MM.1S (cell line): ENCODE measurements at regions not wholly inside any gene's neighbourhood (a gene's known extent, or its start where the extent isn't known, plus 50 kb on each side); places are given as distances from the start of the nearest gene placed in this dataset.

Experiments
- DNase-seq: peaks from one replicate; pipeline ENCODE4 v3.0.0-alpha.2; 2015
- H2AFZ ChIP-seq: fragments of 300-600 bp; sonication (generic); 2 replicates; pipeline ENCODE4 v1.6.0; 2016; ENCODE audit warnings: antibody characterized with exemption, low read length
- H3F3A ChIP-seq: fragments of 300-600 bp; sonication (generic); 2 replicates; pipeline ENCODE4 v1.6.1; 2016; ENCODE audit warnings: mild to moderate bottlenecking, antibody characterized with exemption, low read length, moderate library complexity, mixed read lengths; ENCODE audit not compliant: insufficient read depth
- H3K27ac ChIP-seq: fragments of 300-600 bp; sonication (generic); 2 replicates; pipeline ENCODE4 v1.5.1; 2016; ENCODE audit warnings: mild to moderate bottlenecking, low read length
- H3K27me3 ChIP-seq: fragments of 300-600 bp; sonication (generic); replicated peaks from 2 replicates; pipeline ENCODE4 v1.6.0; 2016; ENCODE audit warnings: low read length; ENCODE audit not compliant: insufficient read depth
- H3K36me3 ChIP-seq: fragments of 300-600 bp; sonication (generic); replicated peaks from 2 replicates; pipeline ENCODE4 v1.6.1; 2016; ENCODE audit warnings: mild to moderate bottlenecking, low read length, mixed read lengths; ENCODE audit not compliant: insufficient read depth
- H3K4me1 ChIP-seq: fragments of 300-600 bp; sonication (generic); 2 replicates; pipeline ENCODE4 v1.6.1; 2016; ENCODE audit warnings: low read length, mixed read lengths
- H3K4me2 ChIP-seq: fragments of 300-600 bp; sonication (generic); 2 replicates; pipeline ENCODE4 v1.6.0; 2016; ENCODE audit warnings: low read depth, low read length
- H3K4me3 ChIP-seq: fragments of 300-600 bp; sonication (generic); 2 replicates; pipeline ENCODE4 v1.5.1; 2016; ENCODE audit warnings: low read length, mixed read lengths
- H3K79me2 ChIP-seq: fragments of 300-600 bp; sonication (generic); 2 replicates; pipeline ENCODE4 v1.6.1; 2016; ENCODE audit warnings: mixed run types, low read length, mixed read lengths
- H3K9ac ChIP-seq: fragments of 300-600 bp; sonication (generic); 2 replicates; pipeline ENCODE4 v1.6.1; 2016; ENCODE audit warnings: low read length, mixed read lengths
- H3K9me2 ChIP-seq: fragments of 300-600 bp; sonication (generic); replicated peaks from 2 replicates; pipeline ENCODE4 v1.6.1; 2016; ENCODE audit warnings: mild to moderate bottlenecking, low read length, mixed read lengths; ENCODE audit not compliant: insufficient read depth
- H3K9me3 ChIP-seq: fragments of 300-600 bp; sonication (generic); replicated peaks from 2 replicates; pipeline ENCODE4 v1.6.1; 2016; ENCODE audit warnings: mild to moderate bottlenecking, low read length, mixed read lengths; ENCODE audit not compliant: insufficient read depth
- H4K20me1 ChIP-seq: fragments of 300-600 bp; sonication (generic); 2 replicates; pipeline ENCODE4 v1.6.1; 2016; ENCODE audit warnings: mild to moderate bottlenecking, low read length, moderate library complexity, mixed read lengths; ENCODE audit not compliant: insufficient read depth
- EZH2 ChIP-seq: fragments of 300-600 bp; sonication (generic); optimal IDR thresholded peaks from 2 replicates; pipeline ENCODE3; 2017; ENCODE audit warnings: low read depth, mild to moderate bottlenecking, antibody characterized with exemption, low read length, mixed read lengths
- EZH2phosphoT487 ChIP-seq: fragments of 300-600 bp; sonication (generic); IDR thresholded peaks from 2 replicates; pipeline ENCODE4 v1.6.1; 2018; ENCODE audit warnings: antibody characterized with exemption, low read length
- TF ChIP-seq, protein P1 (sequence below): fragments of 300-600 bp; sonication (generic); IDR thresholded peaks from 2 replicates; pipeline ENCODE4 v1.5.1; 2016; ENCODE audit warnings: antibody characterized with exemption, low read length, mixed read lengths

DNA sequence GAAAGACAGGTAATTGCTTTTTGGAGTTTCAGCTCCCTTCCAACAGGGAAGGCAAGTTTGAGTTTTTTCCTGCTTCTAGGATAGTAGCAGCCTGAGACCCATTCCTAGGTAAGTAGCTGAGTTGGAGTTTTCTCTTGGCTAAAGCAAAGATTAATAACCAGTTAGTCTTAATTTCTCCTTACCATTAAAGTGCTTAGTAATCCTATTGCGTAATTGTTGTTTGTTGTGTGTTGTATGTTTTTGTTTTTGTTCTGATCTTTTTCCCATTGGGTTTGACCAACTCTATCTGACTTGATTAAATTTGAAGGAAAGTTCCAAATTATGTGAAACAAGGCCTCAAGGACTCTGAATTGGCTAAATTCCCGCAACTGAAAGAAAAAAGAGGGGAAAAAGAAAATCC, 83.5 kb downstream of the TBX22 start:
- Histone ChIP-seq H3F3A (no peaks in the 10 kb centered on the region), H3K9me2 (no peaks in the 10 kb centered on the region), H3K27me3 (no peaks in the 10 kb centered on the region), H3K4me1 (no peaks in the 10 kb centered on the region), H3K9ac (no peak overlapping the region), H3K36me3 (no peaks in the 10 kb centered on the region), H4K20me1 (no peaks in the 10 kb centered on the region), H3K4me2 (no peak overlapping the region), H3K4me3 (no peak overlapping the region), H3K9me3 (no peaks in the 10 kb centered on the region), H3K27ac (no peak overlapping the region), H3K79me2 (no peaks in the 10 kb centered on the region), H2AFZ (no peak overlapping the region)
- DNase-seq = no peak
- TF ChIP-seq, protein P1, sequence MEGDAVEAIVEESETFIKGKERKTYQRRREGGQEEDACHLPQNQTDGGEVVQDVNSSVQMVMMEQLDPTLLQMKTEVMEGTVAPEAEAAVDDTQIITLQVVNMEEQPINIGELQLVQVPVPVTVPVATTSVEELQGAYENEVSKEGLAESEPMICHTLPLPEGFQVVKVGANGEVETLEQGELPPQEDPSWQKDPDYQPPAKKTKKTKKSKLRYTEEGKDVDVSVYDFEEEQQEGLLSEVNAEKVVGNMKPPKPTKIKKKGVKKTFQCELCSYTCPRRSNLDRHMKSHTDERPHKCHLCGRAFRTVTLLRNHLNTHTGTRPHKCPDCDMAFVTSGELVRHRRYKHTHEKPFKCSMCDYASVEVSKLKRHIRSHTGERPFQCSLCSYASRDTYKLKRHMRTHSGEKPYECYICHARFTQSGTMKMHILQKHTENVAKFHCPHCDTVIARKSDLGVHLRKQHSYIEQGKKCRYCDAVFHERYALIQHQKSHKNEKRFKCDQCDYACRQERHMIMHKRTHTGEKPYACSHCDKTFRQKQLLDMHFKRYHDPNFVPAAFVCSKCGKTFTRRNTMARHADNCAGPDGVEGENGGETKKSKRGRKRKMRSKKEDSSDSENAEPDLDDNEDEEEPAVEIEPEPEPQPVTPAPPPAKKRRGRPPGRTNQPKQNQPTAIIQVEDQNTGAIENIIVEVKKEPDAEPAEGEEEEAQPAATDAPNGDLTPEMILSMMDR = no peak
- TF ChIP-seq EZH2phosphoT487 (no peak), EZH2 (no peak)

DNA sequence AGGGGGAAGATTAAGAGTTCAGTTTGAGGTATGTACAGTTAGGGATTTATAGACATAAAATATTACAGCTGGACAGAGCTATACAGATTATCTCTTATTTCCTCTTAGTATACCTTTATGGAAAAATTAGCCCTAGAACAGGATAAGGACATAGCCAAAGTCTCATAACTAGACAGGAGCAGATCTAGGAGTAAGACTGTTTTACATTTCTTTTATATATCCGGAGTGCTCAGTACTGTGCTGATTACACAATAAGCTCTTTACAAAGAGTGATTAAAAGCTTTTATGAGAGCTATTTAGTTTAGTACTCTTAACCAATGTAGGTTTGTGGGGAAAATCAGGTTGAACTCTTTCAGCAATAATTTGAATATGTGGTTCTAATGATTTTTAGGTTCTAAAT, 105.8 kb downstream of the TBX22 start:
- no peak for TF ChIP-seq EZH2phosphoT487
- Histone ChIP-seq H3K4me2 (no peak overlapping the region), H2AFZ (no peak overlapping the region), H3K36me3 (no peaks in the 10 kb centered on the region), H3K27ac (no peak overlapping the region), H3K4me3 (no peak overlapping the region), H3F3A (no peaks in the 10 kb centered on the region), H3K79me2 (no peaks in the 10 kb centered on the region), H3K9me3 (no peaks in the 10 kb centered on the region), H3K9me2 (no peaks in the 10 kb centered on the region), H3K9ac (no peak overlapping the region), H4K20me1 (no peaks in the 10 kb centered on the region), H3K4me1 (no peaks in the 10 kb centered on the region), H3K27me3 (no peaks in the 10 kb centered on the region)
- no peak for DNase-seq

DNA sequence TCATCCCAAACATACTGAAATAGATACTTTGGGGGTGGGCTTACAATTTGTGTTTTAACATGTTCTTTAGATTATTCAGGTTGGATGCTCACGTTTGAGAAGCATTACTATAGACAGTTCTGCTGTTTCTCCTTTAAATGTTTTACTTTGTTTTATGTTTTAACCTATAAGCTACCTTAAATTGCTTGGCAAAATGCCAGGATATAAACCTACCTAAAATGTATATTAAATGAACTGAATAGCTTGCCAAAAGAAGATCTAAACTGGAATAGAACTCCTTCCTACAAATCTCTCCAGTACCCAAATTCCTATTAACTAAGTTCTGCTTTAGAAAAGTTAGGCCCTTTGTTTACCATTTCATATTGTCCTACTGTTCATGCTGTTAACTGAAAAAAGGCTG, 124.4 kb downstream of the TBX22 start:
- H3K4me1 ChIP-seq = no peaks in the 10 kb centered on the region
- no peaks in the 10 kb centered on the region for H3K27me3 ChIP-seq
- no peaks in the 10 kb centered on the region for H3K36me3 ChIP-seq
- H3K27ac ChIP-seq = no peak overlapping the region
- no peak overlapping the region for H3K9ac ChIP-seq
- no peaks in the 10 kb centered on the region for H3K9me2 ChIP-seq
- H3F3A ChIP-seq = no peaks in the 10 kb centered on the region
- H2AFZ ChIP-seq = no peak overlapping the region
- TF ChIP-seq EZH2 = no peak
- TF ChIP-seq, protein P1 = no peak
- TF ChIP-seq EZH2phosphoT487 = no peak
- no peak overlapping the region for H3K4me2 ChIP-seq
- no peak for DNase-seq
- H4K20me1 ChIP-seq = no peaks in the 10 kb centered on the region
- no peaks in the 10 kb centered on the region for H3K79me2 ChIP-seq
- H3K4me3 ChIP-seq = no peak overlapping the region
- no peaks in the 10 kb centered on the region for H3K9me3 ChIP-seq

DNA sequence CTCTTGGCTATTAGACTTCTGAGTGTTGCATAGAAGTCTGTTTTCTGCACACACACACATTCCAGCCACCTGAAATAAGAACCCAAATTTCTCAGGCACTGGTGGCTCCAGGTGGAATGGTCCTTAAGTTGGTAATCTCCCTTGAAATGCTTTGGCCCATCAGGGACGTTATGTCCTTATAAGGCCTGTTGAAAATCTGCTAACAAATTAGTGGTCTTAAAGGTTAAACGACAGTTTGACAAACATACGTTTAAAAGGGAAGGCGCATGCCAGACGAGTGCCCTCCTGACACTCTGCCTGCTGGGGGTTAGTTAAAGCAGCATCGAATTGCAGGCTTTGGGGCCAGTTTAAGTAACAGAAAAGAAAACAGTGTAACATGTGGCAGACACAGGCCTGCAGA, 125.0 kb downstream of the TBX22 start:
- TF ChIP-seq EZH2 (no peak), EZH2phosphoT487 (no peak)
- TF ChIP-seq, protein P1 = no peak
- H3K79me2 ChIP-seq = no peaks in the 10 kb centered on the region
- no peak overlapping the region for H3K4me2 ChIP-seq
- no peak for DNase-seq
- H4K20me1 ChIP-seq = no peaks in the 10 kb centered on the region
- no peak overlapping the region for H3K9ac ChIP-seq
- H3K4me1 ChIP-seq = no peaks in the 10 kb centered on the region
- H3K36me3 ChIP-seq = no peaks in the 10 kb centered on the region
- no peaks in the 10 kb centered on the region for H3K9me2 ChIP-seq
- H3K27ac ChIP-seq = no peak overlapping the region
- H3K27me3 ChIP-seq = no peaks in the 10 kb centered on the region
- no peak overlapping the region for H2AFZ ChIP-seq
- H3F3A ChIP-seq = no peaks in the 10 kb centered on the region
- no peaks in the 10 kb centered on the region for H3K9me3 ChIP-seq
- H3K4me3 ChIP-seq = no peak overlapping the region
